Nephron progenitor cell (in vitro differentiated cells): ENCODE measurements at regions not wholly inside any gene's neighbourhood (a gene's known extent, or its start where the extent isn't known, plus 50 kb on each side); places are given as distances from the start of the nearest gene placed in this dataset.
A peak's percentile ranks its signal among the peaks of the same experiment; 100 is the strongest.

Experiments used
- DNase-seq: peaks from one replicate; pipeline ENCODE4 v3.0.0; 2021
- H3K27ac Mint-ChIP-seq: 2 replicates; pipeline ENCODE4 v1.8.0; 2021; ENCODE audit warnings: mild to moderate bottlenecking, moderate library complexity, mixed read lengths
- H3K27me3 Mint-ChIP-seq: 2 replicates; pipeline ENCODE4 v1.8.0; 2021; ENCODE audit warnings: mild to moderate bottlenecking, low read depth, mixed read lengths; ENCODE audit not compliant: poor library complexity
- H3K36me3 Mint-ChIP-seq: 2 replicates; pipeline ENCODE4 v1.8.0; 2021; ENCODE audit warnings: low read depth, mixed read lengths
- H3K4me1 Mint-ChIP-seq: 2 replicates; pipeline ENCODE4 v1.8.0; 2021; ENCODE audit warnings: mixed read lengths
- H3K4me3 Mint-ChIP-seq: 2 replicates; pipeline ENCODE4 v1.8.0; 2021; ENCODE audit warnings: mild to moderate bottlenecking, moderate library complexity, mixed read lengths
- H3K9me3 Mint-ChIP-seq: 2 replicates; pipeline ENCODE4 v1.8.0; 2021; ENCODE audit warnings: mild to moderate bottlenecking, moderate library complexity, mixed read lengths
- CTCF ChIP-seq: fragments of 200-600 bp; sonication (generic); IDR thresholded peaks from 2 replicates; pipeline ENCODE4 v1.5.0; 2021; ENCODE audit warnings: antibody characterized with exemption

GRCh38 chr13:34816908-34817665 is 125.0 kb upstream of the NBEA start:
- Mint-ChIP-seq H3K9me3 (peaks cover 24% of the 10 kb centered on the region), H3K4me3 (no peak overlapping the region), H3K36me3 (peaks cover 12% of the 10 kb centered on the region), H3K4me1 (peaks cover 15% of the 10 kb centered on the region), H3K27me3 (no peaks in the 10 kb centered on the region), H3K27ac (no peak overlapping the region)
- no peak for TF ChIP-seq CTCF
- no peak for DNase-seq

GRCh38 chr13:34822650-34823049 is 119.4 kb upstream of the NBEA start:
- DNase-seq, result no peak

GRCh38 chr13:34826432-34826831 is 115.6 kb upstream of the NBEA start:
- Mint-ChIP-seq H3K4me3 (no peak overlapping the region), H3K36me3 (no peaks in the 10 kb centered on the region), H3K27ac (no peak overlapping the region), H3K4me1 (peaks cover 26% of the 10 kb centered on the region), H3K9me3 (peaks cover 7% of the 10 kb centered on the region), H3K27me3 (peaks cover 1% of the 10 kb centered on the region)
- DNase-seq, result no peak
- no peak for TF ChIP-seq CTCF

More at GRCh38 chr13:34822650-34823049, 119.4 kb upstream of the NBEA start:
- Mint-ChIP-seq H3K27ac (no peak overlapping the region), H3K9me3 (peaks cover 11% of the 10 kb centered on the region), H3K27me3 (no peaks in the 10 kb centered on the region), H3K4me1 (peaks cover 31% of the 10 kb centered on the region), H3K36me3 (no peaks in the 10 kb centered on the region), H3K4me3 (no peak overlapping the region)
- TF ChIP-seq CTCF, result no peak

- DNase-seq, result no peak
- no peak for TF ChIP-seq CTCF
- H3K9me3 Mint-ChIP-seq, result peaks cover 36% of the 10 kb centered on the region
- H3K36me3 Mint-ChIP-seq, result peaks cover 3% of the 10 kb centered on the region
- H3K4me3 Mint-ChIP-seq, result no peak overlapping the region
- H3K27me3 Mint-ChIP-seq, result peaks cover 9% of the 10 kb centered on the region
- H3K27ac Mint-ChIP-seq, result no peak overlapping the region
- peaks cover 8% of the 10 kb centered on the region for H3K4me1 Mint-ChIP-seq
These were observed 108.4 kb upstream of the NBEA start for GRCh38 chr13:34833562-34834182.

GRCh38 chr13:34842466-34842865 is 99.6 kb upstream of the NBEA start:
- Mint-ChIP-seq H3K27me3 (peaks cover 7% of the 10 kb centered on the region), H3K4me3 (no peak overlapping the region), H3K9me3 (peaks cover 3% of the 10 kb centered on the region), H3K4me1 (peaks cover 3% of the 10 kb centered on the region), H3K36me3 (no peaks in the 10 kb centered on the region), H3K27ac (no peak overlapping the region)
- DNase-seq, result no peak
- TF ChIP-seq CTCF, result no peak

GRCh38 chr13:34847766-34848165 is 94.3 kb upstream of the NBEA start:
- H3K36me3 Mint-ChIP-seq, result no peaks in the 10 kb centered on the region
- H3K27me3 Mint-ChIP-seq, result no peaks in the 10 kb centered on the region
- TF ChIP-seq CTCF, result no peak
- H3K4me1 Mint-ChIP-seq, result peaks cover 14% of the 10 kb centered on the region
- peak; percentile 20 for DNase-seq
- H3K4me3 Mint-ChIP-seq, result no peak overlapping the region
- peak overlapping the region; percentile 19 for H3K27ac Mint-ChIP-seq
- H3K9me3 Mint-ChIP-seq, result no peaks in the 10 kb centered on the region
